HG02763 (cell line): ENCODE measurements at regions not wholly inside any gene's neighbourhood (a gene's known extent, or its start where the extent isn't known, plus 50 kb on each side); places are given as distances from the start of the nearest gene placed in this dataset.

Source experiments
- ATAC-seq: cut with Tn5 transposase; IDR thresholded peaks from one replicate; pipeline ENCODE4 v1.9.1; 2021; ENCODE audit warnings: mild to moderate bottlenecking, moderate library complexity; ENCODE audit not compliant: unreplicated experiment

DNA sequence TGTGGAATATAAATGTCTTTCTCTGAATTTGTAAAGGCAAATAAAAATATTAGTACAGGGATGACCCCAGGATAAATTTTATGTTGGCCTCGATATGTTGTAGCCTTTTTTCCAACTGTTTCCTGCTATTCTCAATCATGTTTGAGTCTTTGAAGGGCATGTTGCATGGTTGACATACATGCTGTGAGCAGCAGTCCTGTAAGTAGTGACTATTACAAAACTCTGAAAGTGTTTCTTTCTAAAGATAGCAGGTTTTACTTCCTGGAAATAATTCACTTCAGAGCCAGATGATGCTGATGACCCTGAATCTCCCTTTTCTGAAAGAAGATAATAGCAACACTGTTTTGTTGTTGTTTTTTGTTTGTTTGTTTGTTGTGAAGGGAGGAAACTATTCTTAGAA is 393.0 kb upstream of the GNPDA2 start:
- no peak for ATAC-seq

DNA sequence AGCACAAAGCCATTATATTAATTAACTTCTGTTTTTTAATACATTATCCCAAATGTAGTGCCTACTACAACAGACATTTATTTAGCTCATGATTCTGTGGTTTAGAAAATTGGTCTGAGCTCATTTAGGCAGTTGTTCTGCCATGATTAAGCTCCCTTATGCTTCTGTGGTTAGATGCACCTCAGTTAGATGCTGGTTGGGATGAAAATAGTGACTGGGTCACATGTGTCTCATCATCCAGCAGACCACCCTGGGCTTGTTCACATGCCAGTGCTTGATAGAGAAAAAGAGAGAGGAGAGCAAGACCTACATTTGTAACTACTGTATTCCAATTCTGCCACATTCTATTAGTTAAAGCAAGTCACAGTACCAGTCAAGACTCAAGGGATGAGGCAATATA is 376.4 kb upstream of the GNPDA2 start:
- no peak for ATAC-seq

DNA sequence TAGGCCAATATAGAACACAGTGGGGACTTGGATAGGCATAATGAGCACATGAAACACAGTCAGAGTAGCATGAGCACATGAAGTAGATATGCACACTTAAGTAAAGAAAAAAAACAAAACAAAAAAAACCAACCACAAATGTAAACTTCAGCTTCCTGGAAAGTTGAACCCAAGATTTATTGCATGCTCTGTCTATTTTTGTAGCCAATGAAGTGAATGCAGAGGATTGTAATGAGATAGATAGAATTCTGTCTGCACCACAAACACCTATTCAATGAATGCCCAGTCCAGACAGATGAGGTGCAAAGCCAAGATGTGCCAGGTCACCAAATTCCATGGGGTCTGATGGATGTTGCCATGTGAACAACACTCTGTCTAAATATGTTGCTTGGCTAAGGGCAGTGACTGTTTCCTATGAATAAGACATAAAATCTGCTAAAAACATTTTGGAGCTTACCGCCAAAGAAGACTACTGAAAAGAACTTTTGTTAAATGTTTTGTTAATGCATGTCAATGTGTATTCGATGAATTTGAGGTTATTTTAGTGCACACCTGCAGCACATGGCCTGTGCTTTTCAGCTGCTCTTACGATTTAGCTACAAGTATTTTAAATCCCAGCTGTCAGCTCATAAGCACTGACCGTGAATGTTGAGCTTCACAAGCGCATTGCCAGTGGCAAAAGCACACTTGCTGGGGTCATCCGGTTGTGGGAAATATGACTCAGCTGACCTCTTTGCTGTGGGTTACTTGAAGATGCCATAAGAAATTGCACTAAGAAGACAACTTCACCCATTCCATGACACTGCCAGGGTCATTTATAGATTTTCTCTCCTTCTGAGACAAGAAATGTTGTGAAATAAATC is 374.8 kb upstream of the GNPDA2 start:
- ATAC-seq = no peak

DNA sequence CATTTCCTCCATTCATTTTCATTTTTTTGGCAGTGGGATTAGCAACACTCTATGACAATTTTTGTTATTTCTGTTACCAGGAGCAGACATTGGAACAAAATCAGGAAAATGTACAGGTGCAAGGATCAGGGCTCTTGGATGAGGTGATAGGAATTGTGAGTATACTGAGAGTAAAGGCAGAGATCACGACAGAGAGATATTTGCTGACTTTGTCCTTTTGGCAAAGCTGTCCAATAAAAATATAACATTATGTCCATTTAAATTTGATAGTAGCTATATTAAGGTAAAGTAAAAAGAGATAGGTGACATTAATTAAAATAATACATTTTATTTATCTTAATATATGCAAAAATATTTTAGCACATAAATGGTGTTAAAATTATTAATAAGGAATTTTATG is 373.1 kb upstream of the GNPDA2 start:
- ATAC-seq = no peak

DNA sequence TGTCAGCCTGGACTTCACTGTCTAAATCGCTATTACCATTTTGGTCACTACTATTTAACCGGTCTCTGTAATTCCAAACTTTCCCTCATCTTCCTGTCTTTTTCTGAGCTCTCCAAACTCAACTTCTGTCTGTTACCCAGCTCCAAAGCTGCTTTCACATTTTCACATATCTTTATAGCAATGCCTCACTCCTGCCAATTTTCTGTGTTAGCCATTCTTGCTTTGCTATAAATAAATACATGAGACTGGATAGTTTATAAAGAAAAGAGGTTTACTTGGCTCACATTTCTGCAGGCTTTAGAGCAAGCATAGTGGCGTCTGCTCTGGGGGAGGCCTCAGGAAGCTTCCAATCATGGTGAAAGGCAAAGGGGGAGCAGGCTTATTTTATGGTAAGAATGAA is 368.3 kb upstream of the GNPDA2 start:
- ATAC-seq = no peak

DNA sequence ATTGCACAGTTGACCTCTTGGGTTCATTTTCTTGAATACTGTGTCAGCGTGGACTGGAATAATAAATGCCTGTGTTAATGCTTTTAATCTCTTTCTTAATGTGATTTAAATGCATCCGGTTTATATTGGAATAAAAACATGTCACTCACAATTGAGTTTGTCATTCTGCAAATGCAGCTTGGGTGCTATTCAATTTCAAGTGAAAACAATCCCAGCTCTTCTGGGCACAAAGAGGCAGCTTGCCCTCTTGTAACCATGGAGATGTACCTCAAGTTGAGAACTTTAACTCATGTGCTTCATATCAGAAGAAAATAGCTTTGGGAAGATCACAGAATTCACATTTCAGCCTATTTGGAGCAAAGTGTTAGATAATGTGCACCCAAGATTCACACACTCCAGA is 355.7 kb upstream of the GNPDA2 start:
- ATAC-seq = no peak

DNA sequence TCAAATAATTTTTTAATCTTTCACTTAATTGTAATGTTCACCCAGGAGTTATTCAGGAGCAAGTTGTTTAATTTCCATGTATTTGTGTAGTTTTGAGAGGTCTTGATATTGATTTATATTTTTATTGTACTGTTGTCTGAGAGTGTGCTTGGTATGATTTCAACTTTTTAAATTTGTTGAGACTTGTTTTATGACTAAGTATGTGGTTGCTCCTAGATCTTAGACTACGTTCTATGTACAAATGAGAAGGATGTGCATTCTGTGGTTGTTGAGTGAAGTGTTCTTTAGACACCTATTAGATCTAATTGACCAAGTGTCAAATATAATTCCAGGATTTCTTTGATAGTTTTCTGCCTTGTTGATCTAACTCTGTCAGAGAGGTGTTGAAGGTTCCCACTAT is 353.3 kb upstream of the GNPDA2 start:
- no peak for ATAC-seq

DNA sequence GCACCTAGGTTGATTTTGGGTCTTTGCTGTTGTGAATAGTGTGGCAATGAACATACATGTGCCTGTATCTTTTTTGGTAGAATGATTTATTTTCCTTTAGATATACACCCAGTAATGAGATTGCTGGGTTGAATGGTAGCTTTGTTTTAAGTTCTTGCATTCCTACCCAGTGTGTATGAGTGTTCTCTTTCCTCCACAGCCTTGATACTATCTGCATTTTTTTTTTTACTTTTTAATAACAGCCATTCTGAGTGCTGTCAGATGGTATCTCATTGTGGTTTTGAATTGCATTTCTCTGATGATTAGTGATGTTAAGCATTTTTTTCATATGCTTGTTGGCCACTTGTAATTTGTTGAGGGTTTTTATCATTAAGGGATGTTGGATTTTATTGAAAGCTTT is 351.8 kb upstream of the GNPDA2 start:
- no peak for ATAC-seq

DNA sequence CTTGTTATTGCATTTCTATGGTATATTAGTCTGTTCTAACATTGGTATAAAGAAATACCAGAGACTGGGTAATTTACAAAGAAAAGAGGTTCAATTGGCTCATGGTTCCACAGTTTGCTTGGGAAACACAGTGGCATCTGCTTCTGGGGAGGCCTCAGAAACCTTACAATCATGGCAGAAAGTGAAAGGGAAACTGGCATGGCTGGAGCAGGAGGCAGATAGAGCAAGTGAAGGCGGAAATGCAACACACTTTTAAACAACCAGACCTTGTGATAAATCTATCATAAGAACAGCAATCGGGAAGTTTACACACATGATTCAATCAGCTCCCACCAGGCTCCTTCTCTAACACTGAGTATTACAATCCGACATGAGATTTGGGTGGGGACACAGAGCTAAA is 346.6 kb upstream of the GNPDA2 start:
- peak; percentile 56 for ATAC-seq

DNA sequence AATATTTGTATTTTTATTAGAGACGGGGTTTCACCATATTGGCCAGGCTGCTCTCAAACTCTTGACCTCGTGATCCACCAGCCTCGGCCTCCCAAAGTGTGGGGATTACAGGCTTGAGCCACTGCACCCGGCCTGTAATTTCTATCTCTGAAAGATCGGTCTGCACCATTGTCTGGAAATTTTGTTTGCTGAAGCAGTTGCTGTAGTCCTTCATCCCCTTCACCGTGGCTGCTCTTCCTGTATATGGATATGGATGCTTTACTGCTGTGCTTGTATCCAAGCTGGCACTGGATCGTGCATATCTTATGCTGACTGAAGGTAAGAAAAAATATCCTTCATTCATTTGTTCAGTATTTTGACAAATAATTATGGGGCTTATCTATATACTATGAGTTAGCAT is 338.4 kb upstream of the GNPDA2 start:
- no peak for ATAC-seq

DNA sequence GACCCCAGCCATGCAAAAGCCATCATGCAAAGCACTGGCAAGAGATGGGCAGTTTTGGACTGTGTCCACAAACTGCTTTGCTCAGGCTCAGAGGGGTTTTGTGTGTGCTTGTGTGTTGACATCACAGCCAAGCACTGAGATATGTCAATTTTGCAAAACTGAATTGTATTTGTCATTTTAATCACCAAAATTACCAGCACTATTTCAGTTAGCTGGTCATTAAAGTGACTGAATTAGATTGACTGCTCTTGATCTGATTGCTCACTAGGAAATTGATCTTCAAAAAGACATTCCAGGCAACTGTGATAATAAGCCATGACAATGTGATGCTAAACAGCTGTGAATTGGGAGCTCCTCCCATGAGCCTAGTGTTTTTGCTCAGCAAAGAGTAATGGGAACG is 337.3 kb upstream of the GNPDA2 start:
- no peak for ATAC-seq

DNA sequence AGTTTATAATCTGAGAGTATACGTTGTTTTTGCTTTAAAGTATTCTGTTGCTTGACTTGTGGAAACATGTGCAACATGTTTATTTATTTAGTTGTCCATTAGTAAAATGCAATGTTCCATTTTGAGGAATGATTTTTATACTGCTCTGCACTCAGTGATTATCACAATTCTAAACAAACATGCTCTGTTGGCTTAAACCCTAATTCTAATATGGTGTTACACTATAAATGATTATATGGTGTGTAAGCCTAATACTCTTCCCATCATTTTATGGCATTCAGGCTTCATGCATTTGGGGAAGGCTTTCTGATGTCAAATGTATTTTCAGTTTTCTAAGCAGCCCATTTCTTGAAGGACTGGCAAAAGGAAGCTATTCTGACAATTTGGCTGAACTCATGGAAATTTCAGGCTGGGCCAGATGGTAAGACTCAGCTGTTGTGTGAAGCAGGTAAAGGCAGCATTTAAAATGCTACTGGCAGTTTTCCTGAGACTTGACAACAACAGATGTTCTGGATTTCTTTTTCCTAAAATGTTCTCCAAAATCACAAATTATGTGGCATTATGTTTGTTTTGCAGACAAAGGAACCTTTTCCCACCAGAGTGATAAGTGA is 336.7 kb upstream of the GNPDA2 start:
- no peak for ATAC-seq

DNA sequence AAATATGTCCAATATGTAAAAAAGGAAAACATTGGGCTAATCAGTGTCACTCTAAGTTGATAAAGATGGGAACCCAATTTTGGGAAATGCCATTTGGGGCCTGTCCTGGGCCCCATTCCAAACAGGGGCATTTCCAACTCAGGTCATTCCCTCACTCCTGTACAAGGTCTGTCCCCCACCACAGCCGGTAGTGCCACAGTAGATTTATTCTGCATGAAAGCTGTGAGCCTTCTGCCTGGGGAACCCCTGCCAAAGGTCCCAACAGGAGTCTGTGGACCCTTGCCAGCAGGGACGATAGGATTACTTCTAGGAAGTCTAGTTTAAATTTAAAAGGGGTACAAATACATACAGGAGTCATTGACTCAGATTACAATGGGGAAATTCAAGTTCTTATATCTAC is 317.6 kb upstream of the GNPDA2 start:
- no peak for ATAC-seq

DNA sequence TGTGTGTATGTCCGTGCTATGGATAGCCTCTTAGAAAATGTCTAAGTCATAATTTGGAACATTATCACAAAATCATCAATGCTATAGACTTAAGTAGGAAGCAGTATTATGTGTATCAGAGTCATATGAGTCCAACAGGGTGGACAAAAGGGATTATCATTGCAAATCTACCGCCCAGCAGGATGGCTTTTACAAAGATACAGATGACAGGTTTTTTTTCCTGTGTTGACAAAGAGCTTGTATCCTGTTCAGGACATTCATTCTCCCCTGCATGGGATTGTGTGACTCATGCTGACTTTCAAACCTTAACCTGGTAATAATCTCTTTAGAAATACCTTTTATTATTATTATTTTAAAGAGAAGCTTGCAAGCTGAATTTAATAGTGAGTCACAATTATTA is 310.3 kb upstream of the GNPDA2 start:
- no peak for ATAC-seq

DNA sequence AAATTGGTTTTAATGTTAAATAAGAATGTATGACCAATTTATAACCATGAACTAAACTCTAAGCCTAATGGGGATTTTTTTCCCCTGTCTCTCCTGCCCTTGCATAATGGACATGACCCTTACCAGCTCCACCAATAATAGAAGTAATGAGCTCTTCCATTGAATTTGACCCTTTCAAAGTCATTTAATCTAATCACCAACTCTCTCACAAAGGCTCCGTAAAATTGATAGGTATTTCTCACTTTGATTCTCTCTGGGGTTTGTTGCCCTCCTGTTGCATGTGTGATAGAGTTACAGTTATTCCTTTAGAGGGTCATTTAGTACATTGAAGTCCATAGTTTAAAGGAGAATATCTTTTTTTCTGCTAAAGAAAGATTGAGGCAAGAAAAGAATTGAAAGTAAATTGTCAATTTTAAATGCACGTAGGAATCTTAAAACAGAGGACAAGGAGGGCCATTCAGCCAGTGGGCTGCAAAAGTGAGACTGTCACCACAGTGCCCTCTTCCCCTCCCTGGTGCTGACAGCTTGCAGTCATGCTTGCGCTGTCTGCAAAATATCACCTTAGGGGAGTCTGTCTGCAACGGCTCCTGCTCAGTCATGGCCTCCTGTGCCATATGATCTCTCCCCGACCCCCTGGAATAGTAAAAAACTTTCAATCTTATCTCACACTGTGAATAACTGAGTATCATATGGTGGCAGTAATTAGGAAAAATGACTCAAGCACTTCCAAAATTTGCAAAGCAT is 307.5 kb upstream of the GNPDA2 start:
- ATAC-seq = no peak

DNA sequence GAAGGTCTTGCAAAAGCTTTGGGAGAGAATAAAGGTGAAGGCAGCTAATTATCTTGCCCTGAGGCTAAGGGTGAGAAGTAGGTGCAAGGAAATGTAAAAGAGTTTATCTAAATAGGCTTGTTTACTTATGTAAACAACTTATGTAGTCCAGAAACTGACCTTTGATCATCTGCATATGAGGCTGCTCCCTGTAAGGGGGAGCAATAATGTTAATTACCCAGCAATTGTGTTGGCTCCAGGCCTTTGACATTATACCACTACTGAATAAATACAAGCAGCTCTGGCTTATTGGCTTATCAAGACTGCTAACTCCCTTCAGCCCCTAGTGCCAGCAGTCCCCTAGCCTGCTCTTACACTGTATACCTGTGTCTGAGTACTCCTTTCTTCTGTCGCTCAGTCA is 303.7 kb upstream of the GNPDA2 start:
- no peak for ATAC-seq

DNA sequence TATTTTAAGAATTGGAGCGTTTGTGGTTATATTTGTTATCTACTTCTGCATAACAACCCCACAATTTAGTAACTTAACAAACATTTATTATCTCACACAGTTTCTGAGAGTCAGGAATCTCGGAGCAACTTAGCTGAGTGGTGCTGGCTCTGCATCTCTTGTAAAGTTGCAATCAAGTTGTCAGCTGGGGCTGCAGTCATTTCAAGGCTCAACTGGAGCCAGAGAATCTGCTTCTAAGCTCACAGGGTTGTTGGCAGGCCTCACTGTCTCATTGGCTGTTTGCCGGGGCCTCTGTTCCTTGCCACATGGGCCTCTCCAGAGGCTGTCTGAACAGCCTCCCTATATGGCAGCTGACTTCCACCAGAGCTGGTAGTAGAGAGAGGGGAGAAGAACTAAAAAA is 281.2 kb upstream of the GNPDA2 start:
- no peak for ATAC-seq

DNA sequence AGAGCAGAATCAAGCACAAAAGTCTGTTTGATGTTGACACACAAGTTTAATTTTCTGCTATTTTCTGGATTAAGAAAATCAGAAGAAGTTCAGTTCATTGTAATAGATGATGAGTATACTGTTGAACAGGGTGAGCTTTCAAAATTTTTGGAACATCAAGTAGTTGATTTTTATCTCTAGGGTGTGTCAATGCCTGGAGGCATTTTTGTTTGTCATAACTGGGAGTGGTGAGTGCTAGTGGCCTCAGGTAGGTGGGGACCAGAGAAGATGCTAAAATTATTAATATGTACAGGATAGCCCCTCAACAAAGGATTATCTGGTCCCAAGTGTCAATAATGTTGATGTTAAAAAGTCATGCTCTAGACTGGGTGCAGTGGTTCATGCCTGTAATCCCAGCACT is 279.7 kb upstream of the GNPDA2 start:
- ATAC-seq = no peak

DNA sequence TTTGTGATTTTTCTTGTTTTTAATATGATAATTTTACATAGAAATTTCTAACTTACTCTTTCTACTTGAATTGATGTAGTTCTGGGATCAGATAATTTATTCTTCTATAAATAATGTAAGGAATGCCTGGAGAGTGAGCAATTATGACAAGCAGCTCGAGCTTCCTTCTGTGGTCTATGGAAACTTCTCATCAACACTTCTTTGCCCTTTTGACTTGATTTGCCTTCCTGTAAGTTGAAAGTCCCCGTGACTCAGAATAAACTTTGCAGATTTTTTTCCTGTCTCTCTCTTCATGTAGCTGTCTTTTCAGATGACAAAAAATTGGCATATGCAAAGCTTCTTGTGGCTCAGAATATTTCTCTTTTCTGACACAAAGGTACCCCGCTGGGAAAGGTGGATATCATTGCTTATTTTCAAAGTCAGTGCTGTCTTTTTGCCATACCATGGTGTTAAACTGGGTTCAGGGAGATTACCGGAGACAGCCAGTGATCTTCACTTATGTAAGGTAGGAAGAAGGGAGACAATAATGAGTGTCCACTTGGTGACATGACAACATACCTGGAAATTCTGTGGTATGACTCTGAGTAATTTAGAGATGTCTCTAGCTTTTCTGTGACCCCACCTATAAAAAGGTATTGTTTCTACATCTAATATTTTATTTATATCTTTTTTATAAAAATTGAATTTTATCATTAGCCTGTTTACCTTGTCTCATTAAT is 278.6 kb upstream of the GNPDA2 start:
- ATAC-seq = no peak

DNA sequence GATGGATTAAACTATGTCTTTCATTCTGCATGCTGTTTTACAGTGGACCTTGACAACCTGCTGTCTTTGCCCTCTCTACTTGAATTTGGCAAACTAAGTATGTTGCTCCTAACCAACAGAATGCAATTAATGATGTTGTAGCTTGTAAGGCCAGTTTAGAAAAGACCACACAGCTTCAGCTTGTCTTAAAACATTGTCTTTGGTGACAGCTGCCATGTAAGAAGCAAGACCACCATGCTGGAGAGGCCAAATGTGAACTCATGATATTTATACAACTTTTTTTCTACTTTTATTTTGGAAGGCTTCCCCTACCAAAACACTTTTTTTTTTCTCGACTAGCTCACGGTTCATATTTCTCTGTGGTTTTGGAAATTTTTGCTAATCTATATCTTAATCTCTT is 278.0 kb upstream of the GNPDA2 start:
- ATAC-seq = no peak

DNA sequence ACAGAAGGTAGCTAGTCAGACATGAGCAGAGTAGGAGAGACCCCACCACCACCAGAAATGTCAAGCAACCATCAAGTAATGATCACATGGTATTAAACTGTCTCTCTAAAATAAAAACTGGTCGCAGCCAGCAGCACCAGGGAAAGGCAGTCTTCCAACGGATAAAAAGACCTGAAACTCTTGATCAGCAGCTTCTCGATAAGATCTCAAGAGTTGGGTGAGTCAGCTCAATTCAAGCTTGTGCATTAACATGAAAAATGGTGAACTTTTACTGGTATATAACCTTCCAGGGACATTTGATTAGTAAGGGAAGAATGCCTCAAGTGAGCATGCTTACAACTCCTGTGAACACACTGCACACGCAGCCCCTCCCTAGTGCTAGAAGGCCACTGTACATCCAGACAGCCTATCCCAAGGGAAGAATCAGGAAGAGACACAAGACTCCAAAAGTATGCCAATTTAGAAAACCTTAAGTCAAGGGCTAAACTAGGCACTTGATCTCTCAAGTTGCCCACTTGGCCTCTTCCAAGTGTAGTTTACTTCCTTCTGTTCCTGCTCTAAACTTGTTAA is 270.0 kb upstream of the GNPDA2 start:
- no peak for ATAC-seq
